Uterus (tissue), 2 donors: ENCODE measurements at regions not wholly inside any gene's neighbourhood (a gene's known extent, or its start where the extent isn't known, plus 50 kb on each side); places are given as distances from the start of the nearest gene placed in this dataset.

Experiments used
- CTCF ChIP-seq, 4 experiments: fragments of 200-600 bp in 2 of 4; fragments of 450-650 bp in 2 of 4; sonication (generic) in 2 of 4; IDR thresholded peaks; one replicate each; pipeline ENCODE4 v1.5.1; 2016 to 2019; ENCODE audit warnings: antibody characterized with exemption in 4 of 4, mild to moderate bottlenecking in 2 of 4, moderate library complexity in 1 of 4
- POLR2A ChIP-seq, 2 donors: fragments of 450-650 bp; IDR thresholded peaks; one replicate each; pipeline ENCODE4 v1.6.1; 2016; ENCODE audit warnings: antibody characterized with exemption in 2 of 2, mild to moderate bottlenecking in 1 of 2, moderate library complexity in 1 of 2

GRCh38 chr5:51829230-51829629 lies 446.0 kb downstream of the ISL1 start:
- TF ChIP-seq CTCF (IDR thresholded peaks at IDR 0.05), result no peak
- TF ChIP-seq POLR2A (IDR thresholded peaks at IDR 0.05), result no peak
